Testis (tissue), 2 donors: ENCODE measurements at regions not wholly inside any gene's neighbourhood (a gene's known extent, or its start where the extent isn't known, plus 50 kb on each side); places are given as distances from the start of the nearest gene placed in this dataset.

Experiments used
- POLR2A ChIP-seq: fragments of 450-650 bp; IDR thresholded peaks from one replicate; pipeline ENCODE4 v1.6.1; 2017; ENCODE audit warnings: antibody characterized with exemption, mild to moderate bottlenecking, moderate library complexity
- TF ChIP-seq, protein P1 (sequence below), 3 experiments: fragments of 450-650 bp in 2 of 3; fragments of 200-600 bp in 1 of 3; sonication (generic) in 1 of 3; IDR thresholded peaks; one replicate each; pipeline ENCODE4 v1.5.1; 2016 to 2019; ENCODE audit warnings: antibody characterized with exemption in 3 of 3, mild to moderate bottlenecking in 2 of 3, moderate library complexity in 1 of 3

- TF ChIP-seq, protein P1, sequence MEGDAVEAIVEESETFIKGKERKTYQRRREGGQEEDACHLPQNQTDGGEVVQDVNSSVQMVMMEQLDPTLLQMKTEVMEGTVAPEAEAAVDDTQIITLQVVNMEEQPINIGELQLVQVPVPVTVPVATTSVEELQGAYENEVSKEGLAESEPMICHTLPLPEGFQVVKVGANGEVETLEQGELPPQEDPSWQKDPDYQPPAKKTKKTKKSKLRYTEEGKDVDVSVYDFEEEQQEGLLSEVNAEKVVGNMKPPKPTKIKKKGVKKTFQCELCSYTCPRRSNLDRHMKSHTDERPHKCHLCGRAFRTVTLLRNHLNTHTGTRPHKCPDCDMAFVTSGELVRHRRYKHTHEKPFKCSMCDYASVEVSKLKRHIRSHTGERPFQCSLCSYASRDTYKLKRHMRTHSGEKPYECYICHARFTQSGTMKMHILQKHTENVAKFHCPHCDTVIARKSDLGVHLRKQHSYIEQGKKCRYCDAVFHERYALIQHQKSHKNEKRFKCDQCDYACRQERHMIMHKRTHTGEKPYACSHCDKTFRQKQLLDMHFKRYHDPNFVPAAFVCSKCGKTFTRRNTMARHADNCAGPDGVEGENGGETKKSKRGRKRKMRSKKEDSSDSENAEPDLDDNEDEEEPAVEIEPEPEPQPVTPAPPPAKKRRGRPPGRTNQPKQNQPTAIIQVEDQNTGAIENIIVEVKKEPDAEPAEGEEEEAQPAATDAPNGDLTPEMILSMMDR (IDR thresholded peaks at IDR 0.05) = no peak
- TF ChIP-seq POLR2A = no peak
Measured at GRCh38 chr1:57868908-57869307, 445.0 kb upstream of the DAB1 start.
